H9 (cell line): ENCODE measurements at regions not wholly inside any gene's neighbourhood (a gene's known extent, or its start where the extent isn't known, plus 50 kb on each side); places are given as distances from the start of the nearest gene placed in this dataset.
A peak's percentile ranks its signal among the peaks of the same experiment; 100 is the strongest.

Experiments used
- DNase-seq: peaks from one replicate; pipeline ENCODE4 v3.0.0-alpha.2; 2017
- H2AFZ ChIP-seq: one replicate; pipeline ENCODE4 v1.6.1; 2013; ENCODE audit warnings: mild to moderate bottlenecking, low read length, control low read depth, moderate library complexity
- H2AK5ac ChIP-seq: 2 replicates; pipeline ENCODE4 v1.6.1; 2013; ENCODE audit warnings: low read length, control low read depth, mixed read lengths; ENCODE audit not compliant: insufficient read length
- H2BK120ac ChIP-seq: one replicate; pipeline ENCODE4 v1.6.1; 2013; ENCODE audit warnings: low read depth, mild to moderate bottlenecking, low read length, control low read depth, inconsistent platforms; ENCODE audit not compliant: poor library complexity, severe bottlenecking
- H2BK12ac ChIP-seq: 2 replicates; pipeline ENCODE4 v1.6.1; 2013; ENCODE audit warnings: low read length, control low read depth, mixed read lengths, low read depth; ENCODE audit not compliant: insufficient read length
- H2BK15ac ChIP-seq: 2 replicates; pipeline ENCODE4 v1.6.1; 2013; ENCODE audit warnings: low read depth, low read length, control low read depth
- H2BK20ac ChIP-seq: one replicate; pipeline ENCODE4 v1.6.1; 2013; ENCODE audit warnings: low read depth, mild to moderate bottlenecking, low read length, control low read depth, inconsistent platforms; ENCODE audit not compliant: poor library complexity, severe bottlenecking
- H2BK5ac ChIP-seq: 2 replicates; pipeline ENCODE4 v1.6.1; 2013; ENCODE audit warnings: low read length, control low read depth, mixed read lengths; ENCODE audit not compliant: insufficient read length
- H3K14ac ChIP-seq: 2 replicates; pipeline ENCODE4 v1.6.1; 2013; ENCODE audit warnings: low read length, control low read depth; ENCODE audit not compliant: insufficient read depth
- H3K18ac ChIP-seq: 2 replicates; pipeline ENCODE4 v1.6.1; 2013; ENCODE audit warnings: low read depth, mild to moderate bottlenecking, mixed read lengths, low read length, control low read depth; ENCODE audit not compliant: insufficient read length
- H3K23ac ChIP-seq: 2 replicates; pipeline ENCODE4 v1.6.1; 2013; ENCODE audit warnings: low read length, control low read depth, mixed read lengths, low read depth; ENCODE audit not compliant: insufficient read length
- H3K23me2 ChIP-seq: 2 replicates; pipeline ENCODE4 v1.6.1; 2013; ENCODE audit warnings: low read depth, mild to moderate bottlenecking, mixed read lengths, low read length, control low read depth; ENCODE audit not compliant: insufficient read length, poor library complexity, severe bottlenecking
- H3K27ac ChIP-seq: 2 replicates; pipeline ENCODE4 v1.5.1; 2013; ENCODE audit warnings: low read length, control low read depth, mixed read lengths, low read depth; ENCODE audit not compliant: insufficient read length
- H3K27me3 ChIP-seq: 2 replicates; pipeline ENCODE4 v1.6.1; 2013; ENCODE audit warnings: low read length, control low read depth, inconsistent platforms; ENCODE audit not compliant: insufficient read depth
- H3K4ac ChIP-seq: 2 replicates; pipeline ENCODE4 v1.6.1; 2013; ENCODE audit warnings: low read depth, mild to moderate bottlenecking, control low read depth, inconsistent platforms, low read length, moderate library complexity
- H3K4me1 ChIP-seq: 2 replicates; pipeline ENCODE4 v1.6.1; 2013; ENCODE audit warnings: low read length, control low read depth, inconsistent platforms; ENCODE audit not compliant: insufficient read depth
- H3K4me2 ChIP-seq: 2 replicates; pipeline ENCODE4 v1.6.1; 2013; ENCODE audit warnings: low read length, control low read depth, mixed read lengths; ENCODE audit not compliant: insufficient read length, insufficient read depth
- H3K56ac ChIP-seq: 2 replicates; pipeline ENCODE4 v1.6.1; 2013; ENCODE audit warnings: low read depth, mild to moderate bottlenecking, mixed read lengths, low read length, control low read depth; ENCODE audit not compliant: insufficient read length
- H3K79me1 ChIP-seq: 2 replicates; pipeline ENCODE4 v1.6.1; 2013; ENCODE audit warnings: low read depth, mild to moderate bottlenecking, moderate library complexity, low read length, control low read depth, inconsistent platforms; ENCODE audit not compliant: insufficient read depth, poor library complexity, severe bottlenecking
- H3K79me2 ChIP-seq: 2 replicates; pipeline ENCODE4 v1.6.1; 2013; ENCODE audit warnings: low read length, control low read depth, inconsistent platforms; ENCODE audit not compliant: insufficient read depth
- H3K9ac ChIP-seq: 2 replicates; pipeline ENCODE4 v1.6.1; 2013; ENCODE audit warnings: low read length, control low read depth, mixed read lengths; ENCODE audit not compliant: insufficient read length; ENCODE audit errors: extremely low read depth
- H3K9me3 ChIP-seq: one replicate; pipeline ENCODE4 v1.6.1; 2013; ENCODE audit warnings: low read depth, low read length, inconsistent platforms; ENCODE audit not compliant: control insufficient read depth
- H3T11ph ChIP-seq: one replicate; pipeline ENCODE4 v1.6.1; 2013; ENCODE audit warnings: mild to moderate bottlenecking, low read length, control low read depth, inconsistent platforms
- H4K20me1 ChIP-seq: one replicate; pipeline ENCODE4 v1.6.1; 2013; ENCODE audit not compliant: control insufficient read depth, insufficient read length, insufficient read depth
- H4K5ac ChIP-seq: 2 replicates; pipeline ENCODE4 v1.6.1; 2013; ENCODE audit warnings: low read depth, mild to moderate bottlenecking, mixed read lengths, low read length, control low read depth; ENCODE audit not compliant: insufficient read length
- H4K8ac ChIP-seq: replicated peaks from 2 replicates; pipeline ENCODE4 v1.6.1; 2013; ENCODE audit warnings: low read length, control low read depth, mixed read lengths, low read depth; ENCODE audit not compliant: insufficient read length
- H4K91ac ChIP-seq: 2 replicates; pipeline ENCODE4 v1.6.1; 2013; ENCODE audit warnings: low read depth, mild to moderate bottlenecking, moderate library complexity, mixed read lengths, low read length, control low read depth; ENCODE audit not compliant: insufficient read length
- H3K27ac Mint-ChIP-seq, 3 experiments: 2 replicates in 2 of 3; 3 replicates in 1 of 3; pipeline ENCODE4 v1.8.0; 2020 to 2021; ENCODE audit warnings: mixed read lengths in 3 of 3, mild to moderate bottlenecking in 1 of 3, moderate library complexity in 1 of 3
- H3K27me3 Mint-ChIP-seq: 2 replicates; pipeline ENCODE4 v1.8.0; 2021; ENCODE audit warnings: low read depth, mild to moderate bottlenecking, moderate library complexity, mixed read lengths
- H3K36me3 Mint-ChIP-seq, 3 experiments: 2 replicates in 2 of 3; 3 replicates in 1 of 3; pipeline ENCODE4 v1.8.0; 2020 to 2021; ENCODE audit warnings: low read depth in 3 of 3, mixed read lengths in 3 of 3; ENCODE audit not compliant: insufficient read depth in 1 of 3
- H3K4me1 Mint-ChIP-seq, 2 experiments: 2 replicates each; pipeline ENCODE4 v1.8.0; 2020; ENCODE audit warnings: mixed read lengths in 2 of 2
- H3K4me3 Mint-ChIP-seq, 2 experiments: 2 replicates in 1 of 2; 3 replicates in 1 of 2; pipeline ENCODE4 v1.8.0; 2020 to 2021; ENCODE audit warnings: mild to moderate bottlenecking in 2 of 2, mixed read lengths in 2 of 2, moderate library complexity in 1 of 2
- H3K9me3 Mint-ChIP-seq, 2 experiments: 2 replicates in 1 of 2; 3 replicates in 1 of 2; pipeline ENCODE4 v1.8.0; 2020; ENCODE audit warnings: mild to moderate bottlenecking in 2 of 2, mixed read lengths in 2 of 2, moderate library complexity in 1 of 2
- WGBS: extraction: QIAGEN DNeasy Blood & Tissue Kit; methylation state at CpG from one replicate; pipeline ENCODE4 v1.1.7; 2013; ENCODE audit warnings: missing lambda C conversion rate, low lambda C conversion rate, mixed read lengths; ENCODE audit not compliant: insufficient read length; ENCODE audit errors: extremely low coverage; 5-methylcytosine and 5-hydroxymethylcytosine counted together
- TF ChIP-seq, protein P1 (sequence below): fragments of 200-600 bp; sonication (generic); conservative IDR thresholded peaks from 3 replicates; pipeline ENCODE4 v1.8.0; 2021; ENCODE audit warnings: antibody characterized with exemption, mild to moderate bottlenecking

DNA sequence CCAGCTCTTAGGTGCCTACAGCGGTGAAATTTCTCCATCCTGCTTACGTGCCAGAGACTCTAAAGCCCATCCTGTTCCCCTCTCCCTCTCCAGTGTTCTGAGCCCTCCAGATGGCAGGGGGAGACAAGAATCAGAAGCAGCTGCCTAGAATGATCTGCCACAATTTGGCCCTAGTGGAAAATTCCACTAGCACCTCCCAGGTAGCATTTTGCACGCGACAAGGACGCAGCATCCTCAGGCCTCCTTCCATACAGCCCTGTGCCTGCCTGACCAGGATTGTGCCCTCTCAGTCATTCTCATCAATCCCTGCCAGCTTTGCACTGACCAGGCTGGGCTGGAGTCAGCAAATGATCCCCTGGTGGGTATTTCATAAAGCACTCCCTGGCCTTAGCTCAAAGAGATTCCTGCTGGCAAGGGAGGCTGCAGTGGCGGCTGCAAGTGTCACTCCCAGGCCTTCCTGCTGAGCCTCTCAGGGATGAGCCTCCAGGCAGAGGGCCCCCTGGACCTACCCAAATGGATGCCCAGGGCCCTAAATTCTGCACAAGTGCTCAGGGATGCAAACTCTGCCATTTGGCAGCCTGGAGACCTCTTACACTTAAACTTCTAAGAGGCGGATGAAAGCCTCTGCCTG is 130.2 kb upstream of the ATP2B2 start:
- Histone ChIP-seq H2BK15ac (no peak overlapping the region), H3K9ac (no peak overlapping the region), H3K27me3 (no peaks in the 10 kb centered on the region), H2BK20ac (no peak overlapping the region), H3K79me2 (no peaks in the 10 kb centered on the region), H3T11ph (no peak overlapping the region), H2BK5ac (no peak overlapping the region), H3K4ac (no peak overlapping the region), H4K5ac (no peak overlapping the region), H3K4me2 (no peak overlapping the region), H3K4me1 (no peaks in the 10 kb centered on the region), H3K9me3 (no peaks in the 10 kb centered on the region), H3K23me2 (no peaks in the 10 kb centered on the region), H2AK5ac (no peak overlapping the region), H3K18ac (no peak overlapping the region), H2BK120ac (no peak overlapping the region), H4K8ac (no peak overlapping the region), H3K27ac (no peak overlapping the region), H3K14ac (no peak overlapping the region; the same call in 1 of the 2 replicates), H3K23ac (no peak overlapping the region), H2AFZ (no peak overlapping the region), H2BK12ac (no peak overlapping the region), H4K20me1 (no peaks in the 10 kb centered on the region), H3K79me1 (no peaks in the 10 kb centered on the region), H4K91ac (no peak overlapping the region), H3K56ac (no peak overlapping the region)
- H3K4me1 Mint-ChIP-seq: no peaks in the 10 kb centered on the region
- H3K36me3 Mint-ChIP-seq: peaks cover 0 to 3% (median 0%) of the 10 kb centered on the region in 3 experiments; a peak in 1 of 7 replicates
- peaks cover 15% of the 10 kb centered on the region for H3K27me3 Mint-ChIP-seq
- H3K4me3 Mint-ChIP-seq: no peak overlapping the region
- peak overlapping the region in 1 of 3 experiments; percentile 80; a peak in 1 of 7 replicates for H3K27ac Mint-ChIP-seq
- TF ChIP-seq, protein P1, sequence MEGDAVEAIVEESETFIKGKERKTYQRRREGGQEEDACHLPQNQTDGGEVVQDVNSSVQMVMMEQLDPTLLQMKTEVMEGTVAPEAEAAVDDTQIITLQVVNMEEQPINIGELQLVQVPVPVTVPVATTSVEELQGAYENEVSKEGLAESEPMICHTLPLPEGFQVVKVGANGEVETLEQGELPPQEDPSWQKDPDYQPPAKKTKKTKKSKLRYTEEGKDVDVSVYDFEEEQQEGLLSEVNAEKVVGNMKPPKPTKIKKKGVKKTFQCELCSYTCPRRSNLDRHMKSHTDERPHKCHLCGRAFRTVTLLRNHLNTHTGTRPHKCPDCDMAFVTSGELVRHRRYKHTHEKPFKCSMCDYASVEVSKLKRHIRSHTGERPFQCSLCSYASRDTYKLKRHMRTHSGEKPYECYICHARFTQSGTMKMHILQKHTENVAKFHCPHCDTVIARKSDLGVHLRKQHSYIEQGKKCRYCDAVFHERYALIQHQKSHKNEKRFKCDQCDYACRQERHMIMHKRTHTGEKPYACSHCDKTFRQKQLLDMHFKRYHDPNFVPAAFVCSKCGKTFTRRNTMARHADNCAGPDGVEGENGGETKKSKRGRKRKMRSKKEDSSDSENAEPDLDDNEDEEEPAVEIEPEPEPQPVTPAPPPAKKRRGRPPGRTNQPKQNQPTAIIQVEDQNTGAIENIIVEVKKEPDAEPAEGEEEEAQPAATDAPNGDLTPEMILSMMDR: no peak
- H3K9me3 Mint-ChIP-seq: peaks cover 10 to 11% of the 10 kb centered on the region in 2 experiments
- WGBS: no CpG with 5 or more reads among the region's 7 CpGs
- DNase-seq: no peak
